Ishikawa (cell line): ENCODE measurements at regions not wholly inside any gene's neighbourhood (a gene's known extent, or its start where the extent isn't known, plus 50 kb on each side); places are given as distances from the start of the nearest gene placed in this dataset.

Source experiments
- CREB1 ChIP-seq: IDR thresholded peaks from 2 replicates; pipeline ENCODE4 v1.6.1; 2012; ENCODE audit warnings: low read depth
- EP300 ChIP-seq: IDR thresholded peaks from 2 replicates; pipeline ENCODE4 v1.6.1; 2012; ENCODE audit warnings: borderline replicate concordance
- FOXM1 ChIP-seq: IDR thresholded peaks from 2 replicates; pipeline ENCODE4 v1.6.1; 2012; ENCODE audit warnings: low read depth, borderline replicate concordance
- MAX ChIP-seq: IDR thresholded peaks from 2 replicates; pipeline ENCODE4 v1.6.1; 2012
- NFIC ChIP-seq: IDR thresholded peaks from 2 replicates; pipeline ENCODE4 v1.6.1; 2012
- RAD21 ChIP-seq: IDR thresholded peaks from 2 replicates; pipeline ENCODE4 v1.6.1; 2012; ENCODE audit warnings: low read depth
- REST ChIP-seq: IDR thresholded peaks from 2 replicates; pipeline ENCODE4 v1.6.1; 2012; ENCODE audit warnings: low read depth, mild to moderate bottlenecking
- TAF1 ChIP-seq: IDR thresholded peaks from 2 replicates; pipeline ENCODE4 v1.6.1; 2012; ENCODE audit warnings: low read depth, mild to moderate bottlenecking
- TCF12 ChIP-seq: IDR thresholded peaks from 2 replicates; pipeline ENCODE4 v1.6.1; 2012; ENCODE audit warnings: low read depth
- TEAD4 ChIP-seq: IDR thresholded peaks from 2 replicates; pipeline ENCODE4 v1.6.1; 2012
- YY1 ChIP-seq: IDR thresholded peaks from 2 replicates; pipeline ENCODE4 v1.6.1; 2012; ENCODE audit warnings: low read depth
- ZBTB7A ChIP-seq: IDR thresholded peaks from 2 replicates; pipeline ENCODE4 v1.6.1; 2012; ENCODE audit warnings: low read depth

- TF ChIP-seq TCF12 (no peak), YY1 (no peak), REST (no peak), CREB1 (no peak), TAF1 (no peak), MAX (no peak), ZBTB7A (no peak), EP300 (no peak), NFIC (no peak), RAD21 (no peak), FOXM1 (no peak), TEAD4 (no peak)
Observed at GRCh38 chr14:85366226-85366625, 163.7 kb upstream of the FLRT2 start.
